WTC11 (cell line): ENCODE measurements at regions not wholly inside any gene's neighbourhood (a gene's known extent, or its start where the extent isn't known, plus 50 kb on each side); places are given as distances from the start of the nearest gene placed in this dataset.

ENCODE experiments used
- ATAC-seq: fragments of 200-7000 bp; cut with Tn5 transposase; 2 replicates; pipeline ENCODE4 v1.10.0; 2021; ENCODE audit warnings: mild to moderate bottlenecking, moderate library complexity
- CTCF ChIA-PET: fragments of 300-600 bp; sonication (Branson Sonifier 250); formaldehyde crosslinking; loops from one replicate; lab custom pipeline; 2021; ENCODE audit warnings: antibody characterized with exemption; lab: Charles Lee
- POLR2A ChIA-PET: fragments of 350-600 bp; sonication (Branson Sonifier 250); formaldehyde crosslinking; loops from one replicate; lab custom pipeline; 2021; ENCODE audit warnings: antibody characterized with exemption; lab: Charles Lee
- DNase-seq: peaks from one replicate; pipeline ENCODE4 v3.0.0; 2021; ENCODE audit warnings: low spot score
- H3K27ac Mint-ChIP-seq: 2 replicates; pipeline ENCODE4 v1.8.0; 2021; ENCODE audit warnings: mixed read lengths
- H3K27me3 Mint-ChIP-seq: 2 replicates; pipeline ENCODE4 v1.8.0; 2021; ENCODE audit warnings: low read depth, mild to moderate bottlenecking, moderate library complexity, mixed read lengths
- H3K36me3 Mint-ChIP-seq: 2 replicates; pipeline ENCODE4 v1.8.0; 2021; ENCODE audit warnings: mixed read lengths
- H3K4me1 Mint-ChIP-seq: 2 replicates; pipeline ENCODE4 v1.8.0; 2022; ENCODE audit warnings: mixed read lengths
- H3K4me3 Mint-ChIP-seq: 2 replicates; pipeline ENCODE4 v1.8.0; 2021; ENCODE audit warnings: mild to moderate bottlenecking, moderate library complexity, mixed read lengths
- H3K9me3 Mint-ChIP-seq: 2 replicates; pipeline ENCODE4 v1.8.0; 2021; ENCODE audit warnings: mixed read lengths
- ATF1 ChIP-seq: sonication (generic); formaldehyde crosslinking; IDR thresholded peaks from 2 replicates; pipeline ENCODE4 v1.8.1; 2023; ENCODE audit warnings: mild to moderate bottlenecking, moderate library complexity, missing genetic modification reagents
- CDX4 ChIP-seq: fragments of 250-450 bp; sonication (Bioruptor Pico); IDR thresholded peaks from 2 replicates; pipeline ENCODE4 v1.9.0; 2021; ENCODE audit warnings: moderate library complexity, mild to moderate bottlenecking, inconsistent platforms, borderline replicate concordance
- E2F5 ChIP-seq: sonication (generic); formaldehyde crosslinking; IDR thresholded peaks from 2 replicates; pipeline ENCODE4 v1.8.1; 2022; ENCODE audit warnings: mild to moderate bottlenecking, moderate library complexity, missing genetic modification reagents
- ELF4 ChIP-seq: sonication (generic); formaldehyde crosslinking; IDR thresholded peaks from 2 replicates; pipeline ENCODE4 v1.8.1; 2022; ENCODE audit warnings: low read depth, mild to moderate bottlenecking, moderate library complexity, missing genetic modification reagents
- ERG ChIP-seq: fragments of 250-450 bp; sonication (Bioruptor Pico); IDR thresholded peaks from 2 replicates; pipeline ENCODE4 v1.8.0; 2021; ENCODE audit warnings: mild to moderate bottlenecking
- ETV6 ChIP-seq: sonication (generic); formaldehyde crosslinking; IDR thresholded peaks from 2 replicates; pipeline ENCODE4 v1.8.1; 2022; ENCODE audit warnings: mild to moderate bottlenecking, missing genetic modification reagents
- MAX ChIP-seq: sonication (generic); formaldehyde crosslinking; IDR thresholded peaks from 2 replicates; pipeline ENCODE4 v1.8.0; 2022; ENCODE audit warnings: mild to moderate bottlenecking, missing genetic modification reagents
- MXD4 ChIP-seq: fragments of 250-450 bp; sonication (Bioruptor Pico); IDR thresholded peaks from 2 replicates; pipeline ENCODE4 v1.8.0; 2021; ENCODE audit warnings: mild to moderate bottlenecking, moderate library complexity, borderline replicate concordance
- NR1H2 ChIP-seq: sonication (generic); formaldehyde crosslinking; IDR thresholded peaks from 2 replicates; pipeline ENCODE4 v1.9.0; 2021; ENCODE audit warnings: mild to moderate bottlenecking, moderate library complexity, missing genetic modification reagents
- RORB ChIP-seq: fragments of 250-450 bp; sonication (Bioruptor Pico); IDR thresholded peaks from 2 replicates; pipeline ENCODE4 v1.9.0; 2021; ENCODE audit warnings: mild to moderate bottlenecking
- SMAD3 ChIP-seq: sonication (generic); formaldehyde crosslinking; IDR thresholded peaks from 2 replicates; pipeline ENCODE4 v1.8.0; 2022; ENCODE audit warnings: missing genetic modification reagents, mild to moderate bottlenecking, borderline replicate concordance
- TEAD1 ChIP-seq: sonication (generic); formaldehyde crosslinking; IDR thresholded peaks from 2 replicates; pipeline ENCODE4 v1.8.0; 2022; ENCODE audit warnings: mild to moderate bottlenecking, missing genetic modification reagents
- USF1 ChIP-seq: sonication (generic); formaldehyde crosslinking; IDR thresholded peaks from 2 replicates; pipeline ENCODE4 v1.8.0; 2022; ENCODE audit warnings: mild to moderate bottlenecking, missing genetic modification reagents
- ZBTB21 ChIP-seq: sonication (generic); formaldehyde crosslinking; IDR thresholded peaks from 2 replicates; pipeline ENCODE4 v1.8.1; 2023; ENCODE audit warnings: mild to moderate bottlenecking, missing genetic modification reagents, borderline replicate concordance
- ZBTB43 ChIP-seq: sonication (generic); formaldehyde crosslinking; IDR thresholded peaks from 2 replicates; pipeline ENCODE4 v1.8.1; 2023; ENCODE audit warnings: mild to moderate bottlenecking, missing genetic modification reagents
- ZNF232 ChIP-seq: sonication (generic); formaldehyde crosslinking; IDR thresholded peaks from 2 replicates; pipeline ENCODE4 v1.8.0; 2022; ENCODE audit warnings: mild to moderate bottlenecking, missing genetic modification reagents
- ZNF512 ChIP-seq: sonication (generic); formaldehyde crosslinking; IDR thresholded peaks from 2 replicates; pipeline ENCODE4 v1.8.1; 2022; ENCODE audit warnings: missing genetic modification reagents, borderline replicate concordance
- ZNF532 ChIP-seq: fragments of 250-450 bp; sonication (Bioruptor Pico); IDR thresholded peaks from 2 replicates; pipeline ENCODE4 v1.9.0; 2021; ENCODE audit warnings: mild to moderate bottlenecking, borderline replicate concordance
- ZSCAN18 ChIP-seq: fragments of 250-450 bp; sonication (Bioruptor Pico); IDR thresholded peaks from 2 replicates; pipeline ENCODE4 v2.1.2; 2022; ENCODE audit warnings: mild to moderate bottlenecking, moderate library complexity

GRCh38 chr4:145283909-145284308 is 103.5 kb upstream of the OTUD4 start:
- CTCF ChIA-PET = no interaction called here

GRCh38 chr4:145281951-145282350 is 101.6 kb upstream of the OTUD4 start:
- Mint-ChIP-seq H3K36me3 (no peaks in the 10 kb centered on the region), H3K4me1 (peaks cover 8% of the 10 kb centered on the region), H3K27me3 (no peaks in the 10 kb centered on the region), H3K4me3 (no peak overlapping the region), H3K27ac (no peak overlapping the region), H3K9me3 (no peaks in the 10 kb centered on the region)
- DNase-seq = no peak
- POLR2A ChIA-PET = no interaction called here
- CTCF ChIA-PET = no interaction called here
- TF ChIP-seq ZBTB21 (CRISPR knock-in tag) (no peak), MXD4 (CRISPR knock-in tag) (no peak), NR1H2 (CRISPR knock-in tag) (no peak), ETV6 (CRISPR knock-in tag) (no peak), MAX (CRISPR knock-in tag) (no peak)
- no peak for ATAC-seq

More at GRCh38 chr4:145283909-145284308, 103.5 kb upstream of the OTUD4 start:
- POLR2A ChIA-PET = no interaction called here
- Mint-ChIP-seq H3K27ac (no peak overlapping the region), H3K4me1 (peaks cover 8% of the 10 kb centered on the region), H3K9me3 (no peaks in the 10 kb centered on the region), H3K27me3 (no peaks in the 10 kb centered on the region), H3K4me3 (no peak overlapping the region), H3K36me3 (no peaks in the 10 kb centered on the region)
- DNase-seq = no peak
- no peak for TF ChIP-seq SMAD3 (CRISPR knock-in tag)
- no peak for TF ChIP-seq ERG (CRISPR knock-in tag)
- TF ChIP-seq ELF4 (CRISPR knock-in tag) = no peak
- TF ChIP-seq ZBTB43 = no peak
- TF ChIP-seq E2F5 = no peak
- no peak for ATAC-seq

- Mint-ChIP-seq H3K4me3 (no peak overlapping the region), H3K27me3 (no peaks in the 10 kb centered on the region), H3K36me3 (no peaks in the 10 kb centered on the region), H3K9me3 (no peaks in the 10 kb centered on the region), H3K4me1 (peaks cover 8% of the 10 kb centered on the region), H3K27ac (no peak overlapping the region)
- DNase-seq (no peak), ATAC-seq (no peak)
- TF ChIP-seq ZNF512 (no peak), CDX4 (CRISPR knock-in tag) (no peak), RORB (CRISPR knock-in tag) (no peak), ZSCAN18 (no peak), TEAD1 (CRISPR knock-in tag) (no peak), ZNF532 (CRISPR knock-in tag) (no peak), ZNF232 (CRISPR knock-in tag) (no peak), USF1 (CRISPR knock-in tag) (no peak), E2F5 (no peak), ATF1 (CRISPR knock-in tag) (no peak)
- CTCF ChIA-PET = no interaction called here
- POLR2A ChIA-PET = no interaction called here
These were observed 100.8 kb upstream of the OTUD4 start for GRCh38 chr4:145281224-145281623.
